NCI-H2107 treated with DMSO at 0.1 percent for 48 hours (cell line): ENCODE measurements at regions not wholly inside any gene's neighbourhood (a gene's known extent, or its start where the extent isn't known, plus 50 kb on each side); places are given as distances from the start of the nearest gene placed in this dataset.

Experiments
- DNase-seq: peaks from one replicate; lab custom pipeline; 2025; ENCODE audit not compliant: unreplicated experiment; lab: John Stamatoyannopoulos, UW

DNA sequence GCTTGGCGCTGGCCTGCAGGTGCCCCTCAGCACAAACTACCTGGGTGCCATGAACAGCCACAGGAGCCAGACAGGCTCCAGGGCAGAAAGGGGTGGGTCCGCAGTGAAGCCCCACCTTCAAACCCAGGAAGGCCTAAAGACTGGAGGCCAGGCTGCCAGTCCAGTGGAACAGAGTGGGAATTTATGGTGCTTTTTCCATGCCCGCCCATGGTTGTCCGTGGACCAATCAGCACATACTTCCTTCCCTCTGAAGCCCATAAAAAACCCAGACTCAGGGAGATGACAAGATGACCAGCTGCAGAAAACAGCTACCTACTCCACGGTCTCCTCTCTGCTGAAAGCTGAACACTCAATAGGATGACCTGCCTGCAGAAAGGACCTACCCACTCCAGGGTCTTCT is 275.4 kb upstream of the ADRA1B start:
- DNase-seq: no peak

GRCh38 chr5:159641371-159642039 is 274.8 kb upstream of the ADRA1B start:
- no peak for DNase-seq

DNA sequence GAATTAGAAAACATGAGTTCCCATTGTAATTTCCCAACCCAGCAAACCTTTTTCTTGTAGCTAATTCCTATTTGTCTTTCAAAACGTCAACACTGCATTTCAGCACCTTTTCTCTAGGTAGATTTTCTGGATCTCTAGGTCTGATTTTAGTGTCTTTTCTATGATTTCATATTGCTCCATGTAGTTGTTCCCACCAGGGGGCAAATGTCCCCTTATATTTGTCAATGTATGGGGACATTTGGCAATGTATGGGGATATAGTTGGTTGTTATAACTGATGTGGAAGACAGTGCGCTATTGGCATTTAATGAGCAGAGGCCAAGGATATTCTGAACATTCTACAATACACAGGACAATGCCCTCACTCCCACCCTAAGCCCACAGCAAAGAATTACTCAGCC is 273.9 kb upstream of the ADRA1B start:
- DNase-seq: no peak

GRCh38 chr5:159644053-159644452 is 272.2 kb upstream of the ADRA1B start:
- no peak for DNase-seq

- DNase-seq: no peak
Measured at GRCh38 chr5:159645179-159645846, 271.0 kb upstream of the ADRA1B start.

GRCh38 chr5:159650803-159651202 is 265.5 kb upstream of the ADRA1B start:
- no peak for DNase-seq

DNA sequence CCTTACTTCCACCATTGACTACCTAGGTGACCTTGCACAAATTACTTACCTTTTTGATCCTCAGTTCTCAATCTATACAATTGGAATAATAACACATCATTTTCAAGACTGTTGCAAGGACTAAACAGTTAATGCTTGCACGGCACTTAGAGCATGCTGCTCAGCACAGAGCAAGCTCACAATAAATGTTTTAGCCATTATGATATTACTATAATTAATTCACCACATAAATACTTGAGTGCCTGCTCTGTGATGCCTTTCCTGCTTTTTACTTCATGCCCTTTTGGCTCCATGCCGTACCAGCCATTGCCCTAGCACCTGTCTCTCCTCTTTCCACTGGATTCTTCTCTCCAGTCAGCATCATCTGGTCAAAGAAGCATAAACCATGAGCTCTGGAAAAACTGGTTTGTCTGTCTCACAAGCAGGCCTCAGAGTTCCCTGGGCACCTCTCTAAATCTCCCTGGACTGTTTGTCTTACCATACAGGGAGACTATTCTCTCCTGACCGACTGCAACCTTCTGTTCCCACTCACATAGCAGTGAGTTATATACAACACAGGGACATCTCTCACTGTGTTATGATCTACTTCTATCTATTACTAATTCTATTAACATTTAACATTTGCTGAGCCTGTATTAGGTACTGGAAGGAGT is 260.4 kb upstream of the ADRA1B start:
- no peak for DNase-seq

DNA sequence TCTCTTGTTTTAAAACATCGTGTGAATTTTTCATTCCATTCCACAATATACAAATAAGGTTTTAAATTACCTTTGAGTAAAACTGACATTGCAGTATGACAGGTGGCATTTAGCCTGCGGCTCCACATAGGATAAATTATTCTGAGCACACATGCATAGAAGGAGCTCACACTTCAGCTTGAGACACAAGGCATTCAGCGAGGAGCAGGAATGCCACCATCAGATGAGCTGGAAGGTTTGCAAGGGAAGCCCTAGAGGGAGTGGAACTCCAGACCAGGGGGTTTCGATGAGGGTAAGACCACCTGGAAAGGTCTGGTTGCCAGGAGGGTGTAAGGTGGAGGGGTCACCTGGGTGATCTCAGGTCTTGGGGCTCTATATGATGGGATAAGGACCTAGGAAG is 259.0 kb upstream of the ADRA1B start:
- no peak for DNase-seq

DNA sequence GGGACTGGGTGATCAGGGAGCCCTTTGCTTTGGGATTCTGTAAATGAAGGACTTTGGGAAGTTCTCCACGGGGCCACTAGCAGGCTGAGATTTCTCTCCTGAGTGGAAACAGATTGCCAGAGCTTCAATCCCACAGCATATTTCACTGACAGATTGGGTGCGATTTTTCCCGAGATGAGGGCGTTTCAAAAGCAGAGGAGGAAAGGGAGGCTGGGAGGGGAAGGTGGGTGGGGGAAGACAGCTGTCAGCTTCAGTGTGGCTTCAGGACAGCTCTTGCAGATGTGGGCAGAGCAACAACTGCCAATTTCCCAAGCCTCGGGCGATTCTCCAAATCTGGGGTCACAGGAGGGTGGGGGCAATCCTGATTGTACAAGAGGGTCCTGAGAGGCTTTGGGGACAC is 258.5 kb upstream of the ADRA1B start:
- no peak for DNase-seq

DNA sequence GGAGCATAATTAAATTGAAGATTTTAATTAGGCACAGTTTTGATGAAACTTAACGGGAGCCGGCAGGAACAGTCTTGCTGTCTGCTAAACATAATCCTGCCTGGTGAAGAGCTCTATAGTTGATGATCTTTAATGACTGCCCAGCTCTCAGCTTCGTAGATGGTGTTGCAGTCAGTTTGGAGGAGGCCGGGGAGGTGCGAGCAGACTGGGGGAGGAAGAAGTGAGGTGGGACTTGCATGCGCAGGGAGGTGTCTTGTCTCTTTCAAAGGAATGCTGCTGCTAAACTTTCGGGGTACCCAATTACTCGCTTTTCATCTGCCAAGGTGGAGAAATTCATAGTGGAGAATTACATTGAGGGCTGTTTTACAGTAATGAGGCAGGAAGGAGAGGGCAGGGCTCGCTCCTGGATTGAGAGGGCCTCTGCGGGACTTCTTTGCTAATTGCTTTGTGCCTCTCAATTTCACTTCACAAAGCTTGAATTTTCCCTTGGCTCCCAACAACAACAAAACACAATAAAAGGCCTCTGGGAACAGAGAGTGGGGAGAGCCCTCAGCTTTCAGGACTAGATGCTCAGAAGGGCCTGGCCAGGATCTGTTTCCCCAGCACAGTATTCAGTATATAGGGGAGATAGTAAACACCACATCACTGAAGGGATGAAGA is 257.9 kb upstream of the ADRA1B start:
- DNase-seq: no peak

DNA sequence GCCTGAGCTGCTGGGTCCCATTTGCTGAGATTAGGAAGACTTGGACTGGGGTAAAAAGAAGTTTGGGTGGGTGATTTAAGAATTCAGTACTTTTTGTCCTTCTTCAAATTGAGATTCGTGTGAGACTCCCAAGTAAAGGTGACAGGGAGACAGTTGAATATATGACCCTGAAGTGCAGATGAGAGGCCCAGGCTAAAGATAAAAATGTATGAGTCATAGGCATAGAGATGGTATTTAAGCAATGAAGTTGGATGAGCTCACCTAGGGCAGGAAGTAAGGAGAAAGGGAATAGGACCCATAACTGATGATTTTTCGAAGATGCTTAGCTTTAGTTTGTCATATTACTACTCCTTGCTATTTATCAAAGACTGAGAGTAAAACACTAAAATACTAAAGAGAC is 255.9 kb upstream of the ADRA1B start:
- no peak for DNase-seq

DNA sequence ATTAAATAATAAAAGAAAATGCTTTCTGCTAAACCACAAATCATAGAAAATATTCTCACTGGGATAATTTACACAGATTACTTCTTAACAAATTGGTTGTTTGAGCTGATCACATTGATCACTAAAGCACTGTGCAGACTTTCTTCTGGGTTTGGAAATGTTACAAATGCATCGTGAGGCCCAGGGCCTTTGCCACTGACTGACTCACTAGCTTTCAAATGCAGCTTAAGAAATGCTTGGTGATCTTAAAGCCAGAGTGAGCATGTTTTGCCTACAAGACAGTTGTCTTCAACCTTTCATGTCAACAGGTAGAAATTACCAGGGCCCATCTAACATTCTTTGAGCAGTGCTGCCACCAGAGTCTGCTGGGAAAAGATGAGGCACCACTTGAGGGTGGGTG is 252.3 kb upstream of the ADRA1B start:
- DNase-seq: no peak

- no peak for DNase-seq
Measured at GRCh38 chr5:159667286-159667685, 249.0 kb upstream of the ADRA1B start.

GRCh38 chr5:159668556-159668955 is 247.7 kb upstream of the ADRA1B start:
- no peak for DNase-seq

GRCh38 chr5:159669559-159669958 is 246.7 kb upstream of the ADRA1B start:
- no peak for DNase-seq

DNA sequence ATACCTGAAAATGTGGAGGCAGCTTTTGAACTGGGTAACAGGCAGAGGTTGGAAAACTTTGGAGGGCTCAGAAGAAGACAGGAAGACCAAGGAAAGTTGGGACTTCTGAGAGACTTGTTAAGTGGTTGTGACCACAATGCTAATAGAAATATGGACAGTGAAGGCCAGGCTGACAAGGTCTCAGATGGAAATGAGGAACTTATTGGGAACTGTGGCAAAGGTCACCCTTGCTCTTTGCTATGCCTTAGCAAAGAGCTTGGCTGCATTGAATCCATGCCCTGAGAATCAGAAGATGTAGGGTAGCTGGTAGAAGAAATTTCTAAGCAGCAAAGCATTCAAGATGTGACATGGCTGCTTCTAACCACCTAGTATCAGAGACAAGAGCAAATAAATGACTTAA is 244.4 kb upstream of the ADRA1B start:
- no peak for DNase-seq

DNA sequence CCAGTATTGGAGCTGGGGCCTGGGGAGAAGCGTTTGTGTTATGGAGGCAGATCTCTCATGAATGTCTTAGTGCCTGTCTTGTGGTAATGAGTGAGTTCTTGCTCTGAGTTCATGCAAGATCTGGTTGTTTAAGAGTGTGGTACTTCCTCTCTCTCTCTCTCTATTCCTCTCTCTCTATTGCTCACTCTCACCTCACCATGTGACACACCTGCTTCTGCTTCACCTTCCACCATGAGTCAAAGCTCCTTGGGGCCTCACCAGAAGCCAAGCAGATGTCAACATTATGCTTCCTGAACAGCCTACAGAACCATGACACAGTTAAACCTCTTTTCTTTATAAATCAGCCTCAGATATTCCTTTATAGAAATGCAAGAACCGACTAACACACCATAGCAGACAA is 242.7 kb upstream of the ADRA1B start:
- no peak for DNase-seq

DNA sequence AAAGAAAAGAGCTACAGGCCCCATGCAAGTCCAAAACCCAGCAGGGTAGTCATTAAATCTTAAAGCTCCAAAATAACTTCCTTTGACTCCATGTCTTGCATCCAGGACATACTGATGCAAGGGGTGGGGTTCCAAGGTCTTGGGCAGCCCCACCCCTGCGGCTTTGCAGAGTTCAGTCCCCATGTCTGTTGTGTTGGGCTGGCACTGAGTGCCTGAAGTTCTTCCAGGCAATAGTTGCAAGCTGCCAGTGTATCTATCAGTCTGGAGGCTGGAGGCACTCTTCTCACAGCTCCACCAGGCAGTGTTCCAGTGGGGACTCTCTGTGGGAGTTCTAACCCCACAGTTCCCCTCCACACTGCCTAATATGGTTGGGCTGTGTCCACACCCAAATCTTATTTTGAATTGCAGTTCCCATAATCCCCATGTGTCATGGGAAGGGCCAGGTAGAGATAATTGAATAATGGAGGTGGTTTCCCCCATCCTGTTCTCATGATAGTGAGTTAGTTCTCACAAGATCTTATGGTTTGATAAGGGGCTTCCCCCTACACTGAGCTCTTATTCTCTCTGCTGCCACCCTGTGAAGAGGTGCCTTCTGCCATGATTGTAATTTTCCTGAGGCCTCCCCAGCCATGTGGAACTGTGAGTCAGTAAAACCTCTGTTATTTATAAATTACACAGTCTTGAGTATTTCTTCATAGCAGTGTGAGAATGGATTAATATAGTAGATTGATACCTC is 237.5 kb upstream of the ADRA1B start:
- no peak for DNase-seq

DNA sequence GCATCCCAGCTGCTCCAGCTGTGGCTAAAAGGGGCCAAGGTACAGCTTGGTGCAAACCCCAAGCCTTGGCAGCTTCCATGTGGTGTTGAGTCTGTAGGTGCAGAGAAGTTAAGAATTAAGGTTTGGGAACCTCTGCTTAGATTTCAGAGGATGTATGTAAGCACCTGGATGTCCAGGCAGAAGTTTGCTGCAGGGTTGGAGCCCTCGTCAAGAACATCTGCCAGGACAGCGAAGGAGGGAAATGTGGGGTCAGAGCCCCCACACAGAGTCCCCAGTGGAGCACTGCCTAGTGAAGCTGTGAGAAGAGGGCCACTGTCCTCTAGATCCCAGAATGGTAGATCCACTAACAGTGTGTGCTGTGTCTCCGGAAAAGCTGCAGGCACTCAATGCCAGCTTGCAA is 236.2 kb upstream of the ADRA1B start:
- DNase-seq: no peak

DNA sequence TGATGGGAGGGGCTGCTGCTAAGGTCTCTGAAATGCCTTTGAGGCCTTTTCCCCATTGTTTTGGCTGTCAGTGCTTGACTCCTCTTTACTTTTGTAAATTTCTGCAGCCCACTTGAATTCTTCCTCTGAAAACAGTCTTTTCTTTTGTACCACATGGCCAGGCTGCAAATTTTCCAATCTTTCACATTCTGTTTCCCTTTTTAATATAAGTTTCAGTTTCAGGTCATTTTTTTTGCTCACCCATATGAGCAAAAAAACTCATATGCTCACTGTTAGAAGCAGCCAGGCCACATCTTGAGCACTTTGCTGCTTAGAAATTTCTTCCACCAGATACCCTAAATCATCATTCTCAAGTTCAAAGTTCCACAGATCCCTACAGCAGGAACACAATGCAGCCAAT is 234.6 kb upstream of the ADRA1B start:
- DNase-seq: no peak

DNA sequence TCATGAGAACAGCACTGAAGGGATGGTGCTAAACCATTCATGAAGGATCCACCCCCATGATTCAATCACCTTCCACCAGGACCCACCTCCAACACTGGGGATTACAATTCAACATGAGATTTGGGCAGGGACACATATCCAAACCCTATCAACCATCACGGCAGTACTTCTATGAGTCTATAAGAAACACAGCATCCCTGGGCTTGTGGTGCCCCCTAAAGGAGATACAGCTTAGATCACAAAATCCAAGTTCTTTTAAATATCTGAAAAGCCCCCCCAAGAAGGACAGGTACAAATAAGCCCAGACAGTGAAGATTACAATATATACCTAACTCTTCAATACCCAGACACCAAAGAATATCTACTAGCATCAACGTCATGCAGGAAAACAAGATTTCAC is 233.7 kb upstream of the ADRA1B start:
- DNase-seq: no peak
